HL-60 (cell line): ENCODE measurements at regions not wholly inside any gene's neighbourhood (a gene's known extent, or its start where the extent isn't known, plus 50 kb on each side); places are given as distances from the start of the nearest gene placed in this dataset.

Experiments used
- DNase-seq, 2 experiments: peaks; one replicate each; pipeline ENCODE4 v3.0.0-alpha.2; 2010 to 2020; ENCODE audit warnings: low read depth in 1 of 2, low spot score in 1 of 2
- H3K27ac ChIP-seq: fragments of 250-450 bp; sonication (Bioruptor Pico); replicated peaks from 2 replicates; pipeline ENCODE4 v1.5.1; 2020; ENCODE audit warnings: mild to moderate bottlenecking, moderate library complexity
- H3K27me3 ChIP-seq: fragments of 250-450 bp; sonication (Bioruptor Pico); 2 replicates; pipeline ENCODE4 v1.5.1; 2021; ENCODE audit warnings: mild to moderate bottlenecking, moderate library complexity; ENCODE audit not compliant: insufficient read depth, poor library complexity, severe bottlenecking
- H3K4me3 ChIP-seq: replicated peaks from 2 replicates; pipeline ENCODE4 v1.5.1; 2011; ENCODE audit warnings: mild to moderate bottlenecking, control low read depth, low read length; ENCODE audit not compliant: insufficient read depth
- CTCF ChIP-seq: IDR thresholded peaks from one replicate; pipeline ENCODE4 v1.5.1; 2011; ENCODE audit warnings: low read length, control low read depth, inconsistent platforms; ENCODE audit not compliant: insufficient read depth
- GABPA ChIP-seq: IDR thresholded peaks from 2 replicates; pipeline ENCODE4 v1.6.1; 2012; ENCODE audit warnings: low read depth
- POLR2AphosphoS5 ChIP-seq: IDR thresholded peaks from 2 replicates; pipeline ENCODE4 v1.6.1; 2012; ENCODE audit warnings: low read depth
- SPI1 ChIP-seq: IDR thresholded peaks from 2 replicates; pipeline ENCODE4 v1.6.1; 2012; ENCODE audit warnings: low read depth, mild to moderate bottlenecking, borderline replicate concordance
- TF ChIP-seq, protein P1 (sequence below): IDR thresholded peaks from 2 replicates; pipeline ENCODE4 v1.6.1; 2012; ENCODE audit warnings: low read depth; ENCODE audit not compliant: insufficient replicate concordance

DNA sequence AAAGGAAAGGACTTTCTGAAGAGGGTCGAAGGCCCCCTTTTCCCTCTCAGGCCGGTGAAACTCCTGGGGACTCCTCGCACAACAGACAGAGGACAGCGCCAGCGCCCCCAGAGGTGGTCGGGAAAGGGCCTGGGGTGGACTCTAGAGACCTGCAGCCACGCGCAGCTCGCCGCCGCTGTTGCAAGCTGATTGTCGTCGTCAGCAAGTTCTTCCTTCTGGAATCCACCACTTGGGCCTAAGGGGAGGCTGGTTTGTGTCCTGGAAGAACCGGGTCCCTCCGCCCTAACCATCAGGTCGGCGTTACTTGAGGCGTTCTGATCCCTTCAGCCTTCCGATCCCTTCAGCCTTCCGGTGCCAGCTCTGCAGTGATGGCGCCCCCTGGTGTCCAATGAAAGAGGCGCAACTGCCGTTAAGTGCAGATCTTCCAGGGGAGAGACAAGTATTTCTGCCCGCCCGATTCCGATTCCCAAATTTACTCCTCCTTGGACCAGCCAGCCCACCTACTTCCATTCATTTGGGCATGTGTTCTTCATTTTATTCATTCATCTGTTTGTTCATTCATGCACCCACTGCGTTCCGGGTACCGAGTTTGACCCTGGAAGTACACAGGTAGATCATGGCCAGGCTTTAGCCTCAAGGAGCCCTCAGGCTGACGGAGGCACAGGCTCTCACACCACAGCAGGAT, 77.2 kb upstream of the SLC6A11 start:
- TF ChIP-seq SPI1 (no peak), POLR2AphosphoS5 (no peak), GABPA (no peak), CTCF (no peak)
- TF ChIP-seq, protein P1, sequence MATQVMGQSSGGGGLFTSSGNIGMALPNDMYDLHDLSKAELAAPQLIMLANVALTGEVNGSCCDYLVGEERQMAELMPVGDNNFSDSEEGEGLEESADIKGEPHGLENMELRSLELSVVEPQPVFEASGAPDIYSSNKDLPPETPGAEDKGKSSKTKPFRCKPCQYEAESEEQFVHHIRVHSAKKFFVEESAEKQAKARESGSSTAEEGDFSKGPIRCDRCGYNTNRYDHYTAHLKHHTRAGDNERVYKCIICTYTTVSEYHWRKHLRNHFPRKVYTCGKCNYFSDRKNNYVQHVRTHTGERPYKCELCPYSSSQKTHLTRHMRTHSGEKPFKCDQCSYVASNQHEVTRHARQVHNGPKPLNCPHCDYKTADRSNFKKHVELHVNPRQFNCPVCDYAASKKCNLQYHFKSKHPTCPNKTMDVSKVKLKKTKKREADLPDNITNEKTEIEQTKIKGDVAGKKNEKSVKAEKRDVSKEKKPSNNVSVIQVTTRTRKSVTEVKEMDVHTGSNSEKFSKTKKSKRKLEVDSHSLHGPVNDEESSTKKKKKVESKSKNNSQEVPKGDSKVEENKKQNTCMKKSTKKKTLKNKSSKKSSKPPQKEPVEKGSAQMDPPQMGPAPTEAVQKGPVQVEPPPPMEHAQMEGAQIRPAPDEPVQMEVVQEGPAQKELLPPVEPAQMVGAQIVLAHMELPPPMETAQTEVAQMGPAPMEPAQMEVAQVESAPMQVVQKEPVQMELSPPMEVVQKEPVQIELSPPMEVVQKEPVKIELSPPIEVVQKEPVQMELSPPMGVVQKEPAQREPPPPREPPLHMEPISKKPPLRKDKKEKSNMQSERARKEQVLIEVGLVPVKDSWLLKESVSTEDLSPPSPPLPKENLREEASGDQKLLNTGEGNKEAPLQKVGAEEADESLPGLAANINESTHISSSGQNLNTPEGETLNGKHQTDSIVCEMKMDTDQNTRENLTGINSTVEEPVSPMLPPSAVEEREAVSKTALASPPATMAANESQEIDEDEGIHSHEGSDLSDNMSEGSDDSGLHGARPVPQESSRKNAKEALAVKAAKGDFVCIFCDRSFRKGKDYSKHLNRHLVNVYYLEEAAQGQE = no peak
- H3K27me3 ChIP-seq = peaks cover 4% of the 10 kb centered on the region
- peak overlapping the region; percentile 7; the same call in 1 of the 2 replicates for H3K4me3 ChIP-seq
- DNase-seq = peak; percentile 38 to 63
- H3K27ac ChIP-seq = no peak overlapping the region

- Histone ChIP-seq H3K27me3 (peaks cover 4% of the 10 kb centered on the region), H3K27ac (no peak overlapping the region), H3K4me3 (no peak overlapping the region)
- no peak for TF ChIP-seq SPI1
- no peak for TF ChIP-seq CTCF
- TF ChIP-seq POLR2AphosphoS5 = no peak
- TF ChIP-seq GABPA = no peak
- TF ChIP-seq, protein P1 = no peak
- no peak for DNase-seq
Observed at GRCh38 chr3:10740954-10741353, 75.1 kb upstream of the SLC6A11 start.

- no peak for DNase-seq
Observed at GRCh38 chr3:10741891-10742671, 73.9 kb upstream of the SLC6A11 start.

More at GRCh38 chr3:10741891-10742671, 73.9 kb upstream of the SLC6A11 start:
- TF ChIP-seq, protein P1 = no peak
- TF ChIP-seq SPI1 (no peak), CTCF (no peak), GABPA (no peak), POLR2AphosphoS5 (no peak)
- H3K27me3 ChIP-seq = peaks cover 4% of the 10 kb centered on the region
- no peak overlapping the region for H3K27ac ChIP-seq
- H3K4me3 ChIP-seq = no peak overlapping the region
